ENCODE measurements at regions not wholly inside any gene's neighbourhood (a gene's known extent, or its start where the extent isn't known, plus 50 kb on each side); places are given as distances from the start of the nearest gene placed in this dataset.

GRCh38 chr2:237171881-237172280 is 86.2 kb downstream of the COPS8 start:
- no peak for TF ChIP-seq YY1 (IDR thresholded peaks at IDR 0.05; ENCODE audit: low read depth)
- TF ChIP-seq CEBPB (IDR thresholded peaks at IDR 0.05) = no peak
- no peak for TF ChIP-seq EP300 (IDR thresholded peaks at IDR 0.05; ENCODE audit: borderline replicate concordance)
- TF ChIP-seq NFIC (IDR thresholded peaks at IDR 0.05) = no peak
- no peak for TF ChIP-seq RAD21 (IDR thresholded peaks at IDR 0.05; ENCODE audit: low read depth)
- no peak for TF ChIP-seq REST (IDR thresholded peaks at IDR 0.05; ENCODE audit: low read depth)
- no peak for TF ChIP-seq CREB1 (IDR thresholded peaks at IDR 0.05; ENCODE audit: low read depth)
- TF ChIP-seq USF1 (IDR thresholded peaks at IDR 0.05) = no peak
- TF ChIP-seq MAX (IDR thresholded peaks at IDR 0.05) = no peak
- TF ChIP-seq FOXM1 (IDR thresholded peaks at IDR 0.05; ENCODE audit: borderline replicate concordance, low read depth) = no peak
- no peak for TF ChIP-seq TAF1 (IDR thresholded peaks at IDR 0.05; ENCODE audit: low read depth)
- no peak for TF ChIP-seq EGR1 (IDR thresholded peaks at IDR 0.05)
